Keratinocyte (primary cell): ENCODE measurements at regions not wholly inside any gene's neighbourhood (a gene's known extent, or its start where the extent isn't known, plus 50 kb on each side); places are given as distances from the start of the nearest gene placed in this dataset.

Experiments used
- CTCF ChIP-seq, 3 experiments: IDR thresholded peaks in 1 of 3; conservative IDR thresholded peaks in 1 of 3; optimal IDR thresholded peaks in 1 of 3; 2 replicates in 2 of 3; 3 replicates in 1 of 3; pipeline versions ENCODE3 to v1.5.1; 2011; ENCODE audit warnings: low read length in 3 of 3, mild to moderate bottlenecking in 3 of 3, moderate library complexity in 2 of 3, control low read depth in 1 of 3, inconsistent platforms in 1 of 3; ENCODE audit not compliant: insufficient read depth in 2 of 3; ENCODE audit errors: extremely low read depth in 1 of 3
- EZH2 ChIP-seq: IDR thresholded peaks from one replicate; pipeline ENCODE4 v1.6.1; 2012; ENCODE audit warnings: inconsistent platforms, mild to moderate bottlenecking, low read length, moderate library complexity

DNA sequence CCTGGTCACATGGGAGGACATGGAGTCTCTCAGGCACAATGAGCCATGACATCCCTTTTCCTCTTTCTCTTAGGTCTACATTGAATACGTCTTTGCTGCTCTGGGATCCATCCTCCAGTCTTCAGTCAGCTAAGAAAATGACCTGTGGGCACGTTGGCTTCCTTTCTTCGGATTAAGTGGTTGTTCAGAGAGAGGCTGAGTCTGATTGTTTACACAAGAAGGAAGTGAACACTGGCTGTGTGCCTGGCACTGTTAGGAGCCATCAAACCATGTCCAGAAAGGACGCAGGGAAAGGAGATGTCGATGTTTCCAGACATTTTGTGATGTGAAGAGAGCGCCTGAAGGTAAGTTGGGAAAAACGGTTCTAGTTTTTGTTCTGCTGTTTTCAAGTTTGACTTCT is 309.9 kb upstream of the CDYL start:
- TF ChIP-seq CTCF (optimal IDR thresholded peaks at IDR 0.05 in 1 of 3, IDR thresholded peaks at IDR 0.05 in 1 of 3, conservative IDR thresholded peaks at IDR 0.05 in 1 of 3; ENCODE audit: extremely low read depth in 1 of 3, insufficient read depth in 2 of 3, low read length in 3 of 3) = no peak
- TF ChIP-seq EZH2 = no peak
